Endodermal cell (in vitro differentiated cells): ENCODE measurements at regions not wholly inside any gene's neighbourhood (a gene's known extent, or its start where the extent isn't known, plus 50 kb on each side); places are given as distances from the start of the nearest gene placed in this dataset.

ENCODE experiments used
- DNase-seq: peaks from one replicate; pipeline ENCODE4 v3.0.0-alpha.2; 2017
- H3K27ac ChIP-seq: 2 replicates; pipeline ENCODE4 v1.5.1; 2013; ENCODE audit warnings: mild to moderate bottlenecking, low read depth, low read length, moderate library complexity
- H3K27me3 ChIP-seq: 2 replicates; pipeline ENCODE4 v1.6.1; 2013; ENCODE audit warnings: mild to moderate bottlenecking, low read length, moderate library complexity; ENCODE audit not compliant: insufficient read depth, control insufficient read depth, poor library complexity, severe bottlenecking
- H3K36me3 ChIP-seq: 2 replicates; pipeline ENCODE4 v1.7.0; 2013; ENCODE audit warnings: mild to moderate bottlenecking, low read length, moderate library complexity; ENCODE audit not compliant: control insufficient read depth, insufficient read depth
- H3K4me1 ChIP-seq: one replicate; pipeline ENCODE4 v1.7.0; 2013; ENCODE audit warnings: low read length; ENCODE audit not compliant: control insufficient read depth, insufficient read depth
- H3K4me3 ChIP-seq: 2 replicates; pipeline ENCODE4 v1.5.1; 2013; ENCODE audit warnings: mild to moderate bottlenecking, low read length, moderate library complexity
- H3K9ac ChIP-seq: 2 replicates; pipeline ENCODE4 v1.6.1; 2013; ENCODE audit warnings: mild to moderate bottlenecking, low read length, moderate library complexity; ENCODE audit not compliant: poor library complexity, severe bottlenecking; ENCODE audit errors: extremely low read depth
- H3K9me3 ChIP-seq: 2 replicates; pipeline ENCODE4 v1.6.1; 2013; ENCODE audit warnings: mild to moderate bottlenecking, low read length, moderate library complexity; ENCODE audit not compliant: control insufficient read depth
- H3K27ac Mint-ChIP-seq: 2 replicates; pipeline ENCODE4 v1.8.0; 2020; ENCODE audit warnings: mixed read lengths
- H3K27me3 Mint-ChIP-seq: 2 replicates; pipeline ENCODE4 v1.8.0; 2021; ENCODE audit warnings: mild to moderate bottlenecking, mixed read lengths; ENCODE audit not compliant: insufficient read depth
- H3K36me3 Mint-ChIP-seq: 2 replicates; pipeline ENCODE4 v1.8.0; 2020; ENCODE audit warnings: low read depth, mixed read lengths
- H3K4me1 Mint-ChIP-seq: 2 replicates; pipeline ENCODE4 v1.8.0; 2020; ENCODE audit warnings: mixed read lengths
- H3K4me3 Mint-ChIP-seq: 2 replicates; pipeline ENCODE4 v1.8.0; 2020; ENCODE audit warnings: mild to moderate bottlenecking, moderate library complexity, mixed read lengths
- H3K9me3 Mint-ChIP-seq: 2 replicates; pipeline ENCODE4 v1.8.0; 2020; ENCODE audit warnings: mild to moderate bottlenecking, mixed read lengths
- WGBS, 2 experiments: methylation state at CpG; one replicate each; pipeline versions ENCODE4 v1.1.5 to v1.1.7; 2013; ENCODE audit warnings: missing lambda C conversion rate in 2 of 2, mixed read lengths in 1 of 2; ENCODE audit not compliant: insufficient coverage in 1 of 2, insufficient read length in 1 of 2; 5-methylcytosine and 5-hydroxymethylcytosine counted together
- TF ChIP-seq, protein P1 (sequence below): fragments of 200-600 bp; sonication (generic); conservative IDR thresholded peaks from 2 replicates; pipeline ENCODE4 v1.5.0; 2021; ENCODE audit warnings: antibody characterized with exemption, mild to moderate bottlenecking

DNA sequence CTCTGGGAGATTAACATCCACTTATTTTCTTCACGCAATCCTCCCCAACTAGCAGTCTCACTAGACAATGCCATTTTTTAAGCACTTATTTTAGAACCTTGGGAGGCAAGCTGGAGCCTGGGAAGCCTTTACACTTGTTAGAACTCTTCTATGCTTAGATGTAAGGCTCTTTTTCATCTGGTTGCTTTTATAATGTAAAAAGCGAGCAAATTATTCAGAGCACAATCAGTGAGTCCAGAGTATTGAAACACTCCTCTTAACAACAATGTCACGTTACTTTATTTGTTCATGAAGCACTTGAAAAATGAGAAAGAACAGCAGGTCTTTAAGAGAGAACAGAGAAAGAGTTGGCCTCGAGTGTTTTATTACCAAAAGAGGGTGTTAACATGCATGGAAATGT, 84.1 kb upstream of the SLC8A1 start:
- H3K4me1 ChIP-seq = peaks cover 8% of the 10 kb centered on the region
- peaks cover 29% of the 10 kb centered on the region for H3K4me1 Mint-ChIP-seq
- no peak overlapping the region for H3K4me3 Mint-ChIP-seq
- H3K9me3 ChIP-seq = no peaks in the 10 kb centered on the region
- no peaks in the 10 kb centered on the region for H3K27me3 ChIP-seq
- H3K4me3 ChIP-seq = no peak overlapping the region
- H3K27ac ChIP-seq = peak overlapping the region; percentile 71
- H3K9me3 Mint-ChIP-seq = no peaks in the 10 kb centered on the region
- H3K27ac Mint-ChIP-seq = no peak overlapping the region
- DNase-seq = no peak
- WGBS, 2 experiments = 84 to 88% methylated on average over 3 to 4 of the region's 4 CpGs
- no peaks in the 10 kb centered on the region for H3K27me3 Mint-ChIP-seq
- H3K9ac ChIP-seq = no peak overlapping the region
- H3K36me3 ChIP-seq = no peaks in the 10 kb centered on the region
- H3K36me3 Mint-ChIP-seq = no peaks in the 10 kb centered on the region
- TF ChIP-seq, protein P1, sequence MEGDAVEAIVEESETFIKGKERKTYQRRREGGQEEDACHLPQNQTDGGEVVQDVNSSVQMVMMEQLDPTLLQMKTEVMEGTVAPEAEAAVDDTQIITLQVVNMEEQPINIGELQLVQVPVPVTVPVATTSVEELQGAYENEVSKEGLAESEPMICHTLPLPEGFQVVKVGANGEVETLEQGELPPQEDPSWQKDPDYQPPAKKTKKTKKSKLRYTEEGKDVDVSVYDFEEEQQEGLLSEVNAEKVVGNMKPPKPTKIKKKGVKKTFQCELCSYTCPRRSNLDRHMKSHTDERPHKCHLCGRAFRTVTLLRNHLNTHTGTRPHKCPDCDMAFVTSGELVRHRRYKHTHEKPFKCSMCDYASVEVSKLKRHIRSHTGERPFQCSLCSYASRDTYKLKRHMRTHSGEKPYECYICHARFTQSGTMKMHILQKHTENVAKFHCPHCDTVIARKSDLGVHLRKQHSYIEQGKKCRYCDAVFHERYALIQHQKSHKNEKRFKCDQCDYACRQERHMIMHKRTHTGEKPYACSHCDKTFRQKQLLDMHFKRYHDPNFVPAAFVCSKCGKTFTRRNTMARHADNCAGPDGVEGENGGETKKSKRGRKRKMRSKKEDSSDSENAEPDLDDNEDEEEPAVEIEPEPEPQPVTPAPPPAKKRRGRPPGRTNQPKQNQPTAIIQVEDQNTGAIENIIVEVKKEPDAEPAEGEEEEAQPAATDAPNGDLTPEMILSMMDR = no peak

DNA sequence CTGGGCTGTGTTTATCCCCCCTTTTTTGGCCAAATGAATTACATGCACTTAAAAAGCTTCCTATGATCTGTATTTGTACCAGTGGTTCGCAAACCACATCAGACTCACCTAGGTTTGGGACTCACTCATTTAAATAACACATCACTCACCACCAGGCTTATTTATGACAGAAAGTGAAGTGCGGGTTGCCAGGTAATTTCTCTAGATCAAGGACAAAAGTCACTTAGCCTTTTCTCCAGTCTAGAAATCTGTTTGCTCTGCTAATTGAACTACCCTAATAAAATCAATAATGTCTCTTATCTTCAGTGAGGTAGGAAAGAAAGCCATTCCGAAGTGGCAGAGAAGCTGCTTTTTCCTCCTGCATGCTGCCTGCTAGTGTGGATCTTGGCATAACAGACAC, 88.1 kb upstream of the SLC8A1 start:
- Mint-ChIP-seq H3K9me3 (no peaks in the 10 kb centered on the region), H3K4me1 (peaks cover 32% of the 10 kb centered on the region), H3K36me3 (no peaks in the 10 kb centered on the region), H3K27me3 (no peaks in the 10 kb centered on the region), H3K4me3 (no peak overlapping the region), H3K27ac (no peak overlapping the region)
- H3K36me3 ChIP-seq = no peaks in the 10 kb centered on the region
- H3K27me3 ChIP-seq = no peaks in the 10 kb centered on the region
- DNase-seq = no peak
- H3K4me1 ChIP-seq = no peaks in the 10 kb centered on the region
- H3K9ac ChIP-seq = no peak overlapping the region
- 92 to 100% methylated on average over 1 to 3 of the region's 3 CpGs for WGBS, 2 experiments
- TF ChIP-seq, protein P1 = no peak
- no peak overlapping the region for H3K27ac ChIP-seq
- H3K4me3 ChIP-seq = no peak overlapping the region
- H3K9me3 ChIP-seq = no peaks in the 10 kb centered on the region

DNA sequence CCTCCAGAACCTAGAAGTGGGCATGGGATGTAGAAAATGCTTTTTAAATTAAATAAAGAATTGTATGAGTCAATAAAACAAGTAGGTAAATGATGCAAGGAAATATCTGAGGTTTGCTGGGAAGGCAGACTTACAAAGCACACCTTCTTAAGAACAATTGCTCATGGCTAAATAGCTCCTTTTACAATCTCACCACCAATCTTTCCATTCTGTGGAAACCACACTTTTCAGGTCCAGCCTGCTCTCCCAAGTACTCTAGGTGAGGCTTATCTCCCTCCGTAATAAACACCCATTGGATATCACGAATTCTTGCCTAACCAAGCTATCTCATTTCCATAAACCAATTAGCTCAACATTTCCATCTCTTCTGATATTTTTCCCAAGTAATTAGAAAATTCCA, 91.5 kb upstream of the SLC8A1 start:
- H3K4me1 ChIP-seq = no peaks in the 10 kb centered on the region
- no peaks in the 10 kb centered on the region for H3K9me3 ChIP-seq
- H3K36me3 ChIP-seq = no peaks in the 10 kb centered on the region
- Mint-ChIP-seq H3K27me3 (no peaks in the 10 kb centered on the region), H3K4me1 (peaks cover 35% of the 10 kb centered on the region), H3K9me3 (no peaks in the 10 kb centered on the region), H3K27ac (no peak overlapping the region), H3K36me3 (no peaks in the 10 kb centered on the region), H3K4me3 (no peak overlapping the region)
- WGBS, 2 experiments = 76 to 100% methylated on average over 1 to 2 of the region's 2 CpGs
- no peak overlapping the region for H3K4me3 ChIP-seq
- TF ChIP-seq, protein P1 = no peak
- no peak overlapping the region for H3K9ac ChIP-seq
- H3K27ac ChIP-seq = no peak overlapping the region
- H3K27me3 ChIP-seq = no peaks in the 10 kb centered on the region
- no peak for DNase-seq
